ENCODE measurements at regions not wholly inside any gene's neighbourhood (a gene's known extent, or its start where the extent isn't known, plus 50 kb on each side); places are given as distances from the start of the nearest gene placed in this dataset.

DNA sequence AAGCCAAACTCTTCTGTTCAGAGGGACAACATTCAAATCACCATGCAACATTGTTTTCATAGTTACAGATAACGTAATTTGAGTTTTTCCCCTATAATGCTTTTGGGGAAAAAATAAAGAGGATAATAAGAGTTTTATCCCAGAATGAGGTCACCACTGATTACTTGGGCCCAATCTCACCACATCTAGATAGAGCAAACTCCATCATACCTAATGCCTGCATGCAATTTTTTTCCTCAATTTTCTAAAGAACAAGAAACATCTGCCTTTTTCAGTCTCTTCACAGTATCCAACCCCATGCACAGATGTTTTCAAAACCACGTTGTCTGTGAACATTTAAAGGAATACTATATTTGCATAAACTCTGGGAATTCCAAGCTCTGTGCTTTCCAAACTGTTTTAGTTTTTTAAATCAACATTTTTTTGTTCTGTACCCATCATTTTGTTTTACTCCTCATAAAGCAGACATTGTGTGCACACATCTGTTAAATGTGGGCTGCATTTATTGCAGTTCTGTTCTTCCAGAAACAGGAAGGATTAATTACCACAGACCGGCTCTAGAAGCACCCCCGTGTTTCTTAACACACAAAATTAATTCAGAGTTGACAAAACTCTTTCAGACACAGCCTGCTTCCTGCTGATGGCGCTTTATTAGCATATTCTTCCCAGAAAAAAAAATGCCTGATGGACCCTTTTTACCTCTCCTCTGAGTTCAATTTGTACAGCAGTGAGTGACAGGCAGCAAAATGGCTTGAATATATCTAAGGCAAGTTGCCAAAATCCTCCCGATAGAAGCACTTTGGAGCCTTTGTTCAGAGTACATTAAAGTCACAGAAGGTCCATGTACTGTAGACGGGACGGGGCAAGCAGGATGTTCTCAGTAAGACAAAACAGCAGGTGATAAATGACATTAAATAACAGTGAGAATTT lies 1171.9 kb downstream of the EFNB2 start:
- no peak for DNase-seq (ENCODE audit: low read depth)

DNA sequence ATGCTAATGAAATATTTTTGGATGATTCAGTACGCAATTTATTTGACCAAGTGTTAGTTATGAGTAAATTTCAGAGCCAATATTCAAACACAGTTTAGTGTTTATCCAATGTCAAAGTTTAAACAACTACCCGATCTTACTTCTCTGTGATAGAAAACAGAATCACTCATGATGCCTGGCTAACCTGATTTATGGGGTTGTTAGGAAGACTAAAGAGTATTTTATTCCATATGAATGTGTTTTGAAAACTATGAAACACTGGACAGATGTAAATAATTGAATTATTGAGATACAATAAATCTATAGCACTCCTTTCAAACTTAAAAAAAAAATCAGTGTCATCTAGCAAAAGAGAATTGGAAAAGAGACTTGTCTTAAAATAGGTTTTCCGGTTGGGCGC lies 1181.8 kb downstream of the EFNB2 start:
- no peak for DNase-seq (ENCODE audit: low read depth)

DNA sequence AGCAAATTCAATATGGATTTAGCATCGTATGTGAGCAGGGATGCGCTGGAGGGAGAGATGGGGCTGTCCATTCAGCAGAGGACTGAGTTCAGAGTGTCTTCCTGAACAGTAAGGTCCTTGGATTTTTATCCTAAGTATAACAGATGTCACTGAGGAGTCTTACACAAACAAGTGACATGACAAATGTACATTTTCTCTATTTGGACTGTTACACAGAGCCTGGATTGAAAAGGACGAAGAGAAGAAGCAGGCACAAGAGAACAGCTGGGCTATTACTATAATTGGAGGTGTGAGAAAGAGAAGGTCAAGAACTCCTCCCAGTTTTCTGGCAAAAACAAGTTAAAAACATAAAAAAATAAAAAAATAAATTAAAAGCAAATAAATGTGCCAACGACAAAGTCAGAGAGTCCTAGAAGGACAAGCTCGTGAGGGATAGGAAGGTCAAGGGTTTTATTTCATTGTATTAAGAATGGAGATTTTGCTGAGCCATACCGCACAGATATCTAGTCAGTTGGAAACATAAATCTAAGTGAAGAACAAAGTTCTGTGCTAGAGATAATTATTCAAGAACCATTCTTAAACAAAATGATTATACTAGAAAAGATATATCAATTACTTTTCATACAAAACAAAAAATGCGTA lies 1186.3 kb downstream of the EFNB2 start:
- DNase-seq (ENCODE audit: low read depth) = no peak

DNA sequence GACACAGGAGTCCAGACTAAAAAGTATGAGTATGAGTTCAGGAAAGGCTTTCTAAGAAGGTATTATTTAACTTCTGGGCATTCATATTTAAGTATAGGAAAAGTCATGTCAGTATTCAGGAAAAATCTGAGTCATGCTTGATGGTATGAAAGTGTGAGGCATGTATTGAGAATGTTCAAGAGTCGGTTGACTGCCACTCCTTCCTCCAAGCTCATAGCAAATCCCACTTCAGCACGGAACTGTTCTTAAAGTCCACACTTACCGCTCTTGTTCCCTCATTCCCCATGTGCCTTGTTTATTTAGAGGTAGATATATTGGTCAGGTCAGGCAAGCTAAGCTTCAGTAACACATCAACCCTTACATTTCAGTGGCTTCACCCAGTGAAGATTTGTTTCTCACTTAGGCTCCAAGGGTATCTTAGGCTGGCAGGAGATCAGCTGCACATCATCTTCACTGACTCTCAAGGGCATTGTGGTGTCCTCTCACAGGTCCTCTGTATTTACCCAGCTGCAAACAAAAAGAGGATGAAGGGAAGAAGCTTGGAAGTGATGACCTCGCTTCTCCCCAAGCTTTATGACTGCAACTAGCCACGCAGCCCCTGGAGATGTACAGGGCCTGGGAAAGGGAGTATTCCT lies 1189.2 kb downstream of the EFNB2 start:
- no peak for DNase-seq (ENCODE audit: low read depth)

DNA sequence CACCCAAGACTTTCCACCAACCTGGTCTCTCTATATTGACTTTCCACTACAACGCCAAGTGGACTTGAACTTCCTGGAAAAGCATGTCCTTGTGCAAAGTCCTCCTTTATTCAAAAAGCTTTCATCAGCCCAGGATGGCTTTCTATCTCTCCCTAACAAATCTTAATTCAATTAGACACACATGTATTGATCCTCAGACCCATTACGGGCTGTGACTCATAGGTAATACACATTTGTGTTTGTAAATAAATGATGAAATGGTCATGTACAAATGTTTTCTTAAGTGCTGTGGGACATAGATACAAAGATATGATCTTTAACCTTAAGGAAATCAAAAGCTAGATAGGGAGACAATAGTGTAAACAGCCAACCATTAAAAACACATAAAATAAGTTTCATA lies 1189.7 kb downstream of the EFNB2 start:
- DNase-seq (ENCODE audit: low read depth) = no peak

DNA sequence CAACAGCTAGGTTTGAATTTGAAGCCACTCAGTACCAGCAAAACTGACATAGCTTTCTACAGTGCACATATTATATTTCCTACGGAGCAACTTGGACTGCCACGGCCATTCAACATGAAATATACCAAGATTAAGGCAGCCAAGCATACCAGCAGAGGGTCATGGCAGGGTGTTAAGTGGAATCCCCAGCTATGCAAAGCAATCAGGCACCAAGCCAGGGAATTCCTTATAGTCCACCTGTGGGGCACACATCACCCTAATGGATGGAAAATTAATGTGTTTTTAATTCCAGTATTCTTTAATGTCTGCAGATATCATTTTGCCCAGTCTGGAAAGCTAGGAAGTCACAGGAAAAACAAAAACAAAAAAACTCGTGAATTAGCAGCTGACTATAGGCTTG lies 1190.3 kb downstream of the EFNB2 start:
- DNase-seq (ENCODE audit: low read depth) = no peak

DNA sequence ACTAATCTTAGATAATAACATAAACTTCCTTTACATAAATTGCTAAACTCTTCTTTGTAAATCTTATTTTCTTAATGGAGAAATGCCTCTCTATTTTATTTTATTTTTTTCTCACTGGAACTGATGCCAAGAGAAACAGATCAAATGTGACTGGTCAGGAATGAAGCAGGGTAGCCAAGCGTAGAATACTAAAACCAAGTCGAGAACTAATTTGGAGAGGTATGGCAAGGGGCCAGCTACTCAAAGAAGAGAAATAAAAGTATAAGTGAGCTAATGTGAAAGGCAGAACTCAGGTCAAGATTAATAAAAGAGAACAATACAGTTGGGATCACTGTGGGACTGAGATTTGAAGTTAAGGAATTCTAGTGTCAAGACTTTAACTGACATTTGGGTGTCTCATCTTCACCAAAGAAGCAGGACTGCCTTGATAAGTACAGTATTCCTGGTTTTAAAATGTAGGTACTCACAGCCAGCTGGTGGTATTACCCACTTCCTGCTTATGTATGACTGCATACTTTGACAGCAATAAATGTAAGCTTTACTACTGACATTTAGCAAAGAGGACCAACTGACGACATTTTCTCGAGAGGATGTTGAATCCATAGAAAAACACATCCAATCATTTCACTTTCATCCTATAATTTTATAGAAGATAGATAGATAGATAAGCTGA lies 1192.2 kb downstream of the EFNB2 start:
- no peak for DNase-seq (ENCODE audit: low read depth)

DNA sequence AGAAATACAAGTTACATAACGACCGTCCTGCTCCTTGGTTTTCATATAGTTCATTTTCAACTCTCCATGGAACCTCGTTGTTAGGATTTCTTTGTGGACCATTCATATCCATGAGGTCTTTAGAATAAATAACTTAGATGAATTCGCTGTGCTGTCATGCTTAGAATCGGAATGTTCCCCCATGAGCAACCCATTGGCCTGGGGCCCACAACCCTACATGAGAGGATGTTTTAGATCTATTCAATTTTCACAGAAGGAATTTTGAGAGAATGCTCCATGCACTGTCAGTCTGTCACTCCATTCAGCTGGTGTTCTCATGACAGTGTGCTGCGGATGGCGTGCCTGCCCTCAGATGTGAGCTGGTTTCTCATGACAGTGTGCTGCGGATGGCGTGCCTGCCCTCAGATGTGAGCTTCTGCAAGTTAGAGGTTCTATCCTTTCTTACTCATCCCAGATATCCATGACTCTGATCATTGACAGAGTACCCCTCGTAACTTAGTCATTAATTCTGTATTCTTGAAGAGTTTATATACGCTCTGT lies 1193.1 kb downstream of the EFNB2 start:
- no peak for DNase-seq (ENCODE audit: low read depth)

DNA sequence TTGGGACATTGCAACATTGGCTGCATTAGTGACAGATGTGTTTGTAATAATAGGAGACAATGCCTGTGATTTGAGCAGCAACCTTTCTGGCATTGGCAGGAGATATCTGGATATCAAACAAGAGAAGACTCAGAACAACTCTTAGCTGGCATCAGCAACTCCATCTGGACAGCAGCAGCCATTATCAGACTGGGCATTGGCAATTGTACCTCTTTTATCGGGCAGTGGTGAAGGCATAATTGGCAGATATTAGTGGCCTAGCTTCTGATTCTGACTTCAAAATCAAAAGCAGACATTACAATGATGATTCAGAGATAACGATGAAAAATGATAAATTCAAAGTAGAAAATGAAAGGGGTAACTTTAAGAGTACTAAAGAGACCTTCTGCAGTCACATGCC lies 1193.7 kb downstream of the EFNB2 start:
- DNase-seq (ENCODE audit: low read depth) = no peak

DNA sequence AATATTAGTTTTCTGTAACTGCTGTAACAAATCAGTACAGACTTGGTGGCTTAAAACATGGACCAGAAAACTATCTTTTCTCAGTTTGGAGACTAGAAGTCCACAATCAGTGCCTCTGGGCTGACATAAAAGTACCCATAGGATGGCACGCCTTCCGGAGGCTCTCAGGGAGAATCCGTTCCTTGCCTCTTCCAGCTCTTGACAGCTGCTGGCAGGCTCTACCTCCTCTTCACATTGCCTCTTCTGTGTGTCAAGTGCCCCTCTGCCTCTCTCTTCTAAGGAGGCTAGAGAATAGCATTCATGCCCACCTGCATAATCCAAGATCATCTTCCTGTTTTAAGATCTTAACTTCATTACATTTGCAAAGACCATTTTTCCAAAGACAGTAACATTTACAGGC lies 1194.2 kb downstream of the EFNB2 start:
- no peak for DNase-seq (ENCODE audit: low read depth)

DNA sequence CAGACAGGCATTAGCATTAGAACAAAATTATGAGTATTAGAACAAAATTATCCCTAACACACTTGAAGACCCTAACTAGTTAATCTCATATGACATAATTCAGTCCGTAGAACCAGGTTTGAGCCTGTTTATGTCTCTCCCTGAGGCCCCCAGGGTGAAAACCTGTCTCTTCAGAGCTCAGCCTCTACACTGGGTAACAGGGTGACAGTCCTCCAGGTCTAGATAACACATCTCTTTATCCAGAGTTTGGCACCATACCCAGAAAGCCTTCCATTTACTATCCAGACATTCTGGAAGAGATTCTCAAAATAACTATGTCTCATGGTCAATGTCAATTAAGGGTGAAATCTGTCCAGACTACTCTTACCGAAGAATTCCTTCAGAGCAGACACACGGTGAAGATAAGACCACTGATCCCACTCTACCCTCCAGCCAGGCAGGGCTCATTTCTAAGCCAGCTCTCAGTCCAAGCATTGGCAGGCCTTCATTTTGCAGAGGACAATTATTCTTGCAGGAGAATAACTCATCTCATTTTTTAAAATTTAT lies 1195.3 kb downstream of the EFNB2 start:
- DNase-seq (ENCODE audit: low read depth) = no peak

DNA sequence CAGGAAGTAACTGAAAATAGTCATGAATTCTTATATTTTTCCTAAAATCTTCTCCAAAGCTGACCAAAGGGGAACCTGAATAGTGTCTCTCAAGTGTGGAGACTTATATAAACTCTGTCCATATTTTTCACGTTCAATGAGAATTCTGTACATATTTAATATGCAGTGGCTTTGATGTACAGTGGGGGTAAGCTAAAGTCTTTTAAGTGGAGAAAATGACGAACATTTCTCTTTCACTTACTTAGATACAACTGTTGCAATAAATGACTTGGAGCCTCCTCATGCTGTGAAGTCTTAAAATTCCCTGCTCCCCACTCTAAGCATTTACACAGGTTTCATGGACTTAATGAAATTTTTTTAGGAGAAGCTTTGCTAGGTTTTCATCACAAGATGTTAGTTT lies 1196.7 kb downstream of the EFNB2 start:
- no peak for DNase-seq (ENCODE audit: low read depth)

DNA sequence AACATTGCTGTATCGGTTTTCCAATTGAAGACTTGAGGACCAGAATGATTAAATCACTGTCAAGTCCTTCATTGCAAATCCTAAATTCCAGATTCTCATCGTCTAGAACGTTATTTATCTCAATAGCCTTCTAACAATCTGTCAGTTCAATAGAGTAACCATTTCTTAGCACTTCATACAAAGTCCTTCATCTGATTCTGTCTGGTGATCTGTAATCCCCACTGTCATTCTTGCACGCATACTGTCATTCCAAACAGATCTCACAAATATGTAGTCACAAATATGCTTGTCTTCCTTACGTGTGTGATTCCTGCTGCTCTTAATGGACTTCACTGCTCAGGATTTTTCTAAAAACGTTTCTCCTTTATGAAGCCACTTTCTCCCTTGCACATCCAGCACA lies 1197.5 kb downstream of the EFNB2 start:
- DNase-seq (ENCODE audit: low read depth) = no peak

DNA sequence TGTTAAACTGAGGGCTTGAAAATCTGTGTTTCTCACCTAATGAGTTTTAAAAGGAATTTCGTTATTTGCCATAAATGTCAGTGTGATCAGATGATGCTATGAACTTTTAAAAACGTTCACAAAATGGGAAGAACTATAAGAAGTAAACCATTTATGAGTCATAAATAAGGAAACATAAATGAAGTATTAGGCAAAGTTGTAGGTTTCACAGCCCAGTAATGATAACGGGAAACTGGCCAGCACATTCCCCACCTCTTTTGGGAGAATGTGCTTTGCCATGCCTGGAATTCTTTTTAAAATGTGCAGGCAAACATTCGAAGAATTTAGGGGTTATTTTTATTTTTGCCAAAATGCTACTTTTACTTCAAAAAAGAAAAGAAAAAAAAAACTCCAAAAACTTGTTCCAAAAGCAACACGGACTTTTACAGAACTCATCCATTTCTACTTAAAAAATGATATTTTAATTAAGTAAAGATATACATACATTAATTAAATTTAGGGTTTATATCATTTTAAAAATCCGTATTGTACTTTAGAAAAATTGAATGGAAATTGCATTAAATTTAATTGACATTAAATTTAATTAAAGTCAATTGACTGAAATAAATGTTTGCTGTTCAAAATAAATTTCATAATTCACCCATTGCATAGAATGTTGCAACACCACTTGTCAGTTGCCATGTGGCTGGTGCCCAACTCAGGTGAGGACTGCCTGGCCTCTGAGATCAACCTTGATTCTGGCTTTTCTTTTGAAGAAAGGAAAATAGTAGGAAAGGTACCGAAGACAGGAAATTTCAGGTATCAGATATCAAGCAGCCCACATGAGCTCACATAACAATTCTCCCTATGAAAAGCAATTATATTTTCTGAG lies 1198.5 kb downstream of the EFNB2 start:
- DNase-seq (ENCODE audit: low read depth) = no peak

DNA sequence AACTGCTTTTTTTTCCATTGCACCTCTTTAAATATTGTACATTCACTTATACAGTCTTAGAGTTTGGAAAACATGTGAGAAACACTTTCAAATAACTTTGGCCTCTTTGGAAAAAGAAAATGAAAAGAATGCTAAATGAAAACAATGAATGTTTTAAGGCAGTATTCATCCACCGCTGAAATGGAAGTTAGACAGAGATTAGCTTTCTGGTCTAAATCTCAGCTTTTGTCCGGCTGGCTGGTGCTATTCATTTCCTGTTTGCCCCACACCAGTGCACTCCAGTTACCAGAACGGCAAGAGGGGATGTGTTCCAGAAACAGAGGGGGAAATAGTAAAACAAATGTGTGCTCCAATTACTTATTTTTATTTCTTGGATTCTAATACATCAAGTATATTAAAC lies 1201.3 kb downstream of the EFNB2 start:
- DNase-seq (ENCODE audit: low read depth) = no peak

DNA sequence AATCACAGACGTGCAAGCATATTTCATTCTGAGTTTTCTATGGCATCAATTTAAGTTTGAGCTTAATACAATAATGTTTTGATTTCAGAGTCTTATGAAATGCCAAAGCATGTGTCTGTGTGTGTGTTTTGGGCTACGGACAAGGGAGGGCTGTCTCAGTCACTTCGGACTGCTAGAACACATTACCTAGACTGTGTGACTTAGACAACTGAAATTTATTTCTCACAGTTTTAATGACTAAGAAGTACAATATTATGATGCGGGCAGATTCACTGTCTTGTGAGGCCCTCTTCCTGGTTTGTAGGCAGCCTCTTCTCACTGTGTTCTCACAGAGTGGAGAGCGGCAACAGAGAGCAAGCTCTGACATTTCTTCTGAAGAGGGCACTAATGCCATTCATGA lies 1202.0 kb downstream of the EFNB2 start:
- no peak for DNase-seq (ENCODE audit: low read depth)

DNA sequence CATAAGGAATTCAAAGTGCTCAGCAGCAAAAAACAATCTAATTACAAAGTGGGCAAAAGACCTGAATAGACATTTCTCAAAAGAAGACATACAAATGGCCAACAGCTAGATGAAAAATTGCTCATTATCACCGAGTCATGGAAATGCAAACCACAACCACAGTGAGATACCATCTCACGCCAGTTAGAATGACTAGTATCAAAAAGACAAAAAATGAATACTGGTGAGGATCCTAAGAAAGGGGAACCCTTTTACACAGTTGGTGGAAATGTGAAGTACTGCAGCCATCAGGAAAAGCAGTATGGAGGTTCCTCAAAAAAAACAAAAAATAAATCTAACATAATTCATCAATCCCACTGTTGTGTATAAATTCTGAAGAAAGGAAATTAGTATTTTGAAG lies 1206.1 kb downstream of the EFNB2 start:
- DNase-seq (ENCODE audit: low read depth) = no peak

DNA sequence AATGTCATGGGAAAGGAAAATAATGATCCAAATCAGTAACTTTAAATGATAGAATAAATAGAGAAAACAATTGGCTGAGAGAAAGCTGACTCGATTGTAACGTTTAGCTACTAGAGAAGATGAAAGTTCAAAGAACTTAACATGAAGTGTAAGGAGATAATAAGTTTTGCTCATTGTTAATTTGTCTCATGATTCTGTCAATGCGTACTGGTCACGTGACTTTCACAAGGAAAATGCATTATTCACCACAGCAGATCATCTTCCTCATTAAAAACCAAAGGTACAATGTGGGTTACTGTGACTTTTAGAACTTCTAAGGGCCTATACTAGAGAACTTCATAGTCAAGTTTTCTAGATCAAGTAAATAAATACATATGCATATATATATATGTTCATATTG lies 1207.2 kb downstream of the EFNB2 start:
- DNase-seq (ENCODE audit: low read depth) = no peak

DNA sequence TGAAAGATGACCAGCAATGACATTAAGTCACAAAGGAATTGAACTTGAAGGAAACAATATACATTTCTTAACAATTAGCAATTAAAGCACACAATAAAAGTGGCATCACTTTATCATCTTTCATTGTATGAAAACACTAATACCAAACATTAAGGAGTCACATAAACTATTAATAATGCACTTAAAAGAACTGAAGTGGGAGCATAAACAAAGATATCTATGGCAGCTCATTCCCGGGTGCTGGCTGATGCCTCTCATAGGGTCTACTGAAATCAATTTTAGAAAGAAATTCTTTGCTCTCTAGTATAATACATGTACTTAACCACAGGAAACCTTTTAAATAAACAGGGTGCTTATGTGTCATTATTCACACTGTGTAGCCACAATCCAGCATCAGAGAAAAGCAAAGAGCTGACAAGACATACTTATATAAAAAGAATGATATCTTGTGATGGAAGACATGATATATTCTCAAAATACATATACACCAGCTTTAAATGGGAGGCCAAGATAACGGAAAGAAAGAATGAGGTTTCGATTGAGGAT lies 1207.8 kb downstream of the EFNB2 start:
- DNase-seq (ENCODE audit: low read depth) = no peak

DNA sequence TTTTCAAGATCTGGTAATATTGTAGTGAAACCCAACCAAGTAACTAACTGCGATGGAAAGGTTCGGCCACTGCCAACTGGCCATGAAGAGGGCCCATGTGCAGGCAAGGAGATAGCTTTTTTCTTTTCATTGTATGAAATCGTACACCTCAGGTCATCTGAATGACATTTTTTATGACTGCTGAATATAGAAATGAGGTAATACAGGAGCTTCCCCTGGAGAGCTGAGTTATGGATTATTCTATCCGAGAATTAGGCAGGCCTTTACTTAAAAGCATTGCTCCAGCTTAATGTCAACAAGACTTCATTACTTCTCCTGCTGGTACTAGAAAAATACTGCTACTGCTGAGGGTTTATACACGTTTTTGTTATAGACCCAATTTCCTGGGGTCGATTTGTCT lies 1215.6 kb downstream of the EFNB2 start:
- no peak for DNase-seq (ENCODE audit: low read depth)

DNA sequence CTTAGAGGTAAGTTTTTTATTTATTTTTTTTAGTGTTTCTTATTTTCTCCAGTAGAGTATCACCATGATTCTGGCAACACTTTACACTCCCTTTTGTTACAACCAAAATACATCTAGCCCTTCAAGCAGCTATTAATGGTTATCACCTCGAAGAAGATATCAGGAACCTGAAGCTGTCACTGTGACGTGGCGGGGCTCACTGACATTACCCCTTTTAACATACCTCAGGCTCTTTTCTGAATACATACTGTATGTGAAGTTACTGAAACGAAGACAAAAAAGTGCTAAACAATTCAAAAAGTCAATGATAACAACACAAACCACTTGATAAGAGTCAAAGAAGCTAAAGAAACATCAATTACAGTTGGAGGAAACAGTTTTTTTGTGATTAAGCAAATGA lies 1218.7 kb downstream of the EFNB2 start:
- DNase-seq (ENCODE audit: low read depth) = no peak

Data from activated gamma-delta T cell treated with anti-CD3 and anti-CD28 coated beads, Interleukin-2, amount 50 U/mL, for 16 hours (primary cell).